HG03135 (cell line): ENCODE measurements at regions not wholly inside any gene's neighbourhood (a gene's known extent, or its start where the extent isn't known, plus 50 kb on each side); places are given as distances from the start of the nearest gene placed in this dataset.

Experiments
- ATAC-seq: cut with Tn5 transposase; IDR thresholded peaks from one replicate; pipeline ENCODE4 v1.9.1; 2021; ENCODE audit warnings: mild to moderate bottlenecking, moderate library complexity; ENCODE audit not compliant: unreplicated experiment

GRCh38 chr10:3433988-3434387 lies 261.4 kb upstream of the PITRM1 start:
- no peak for ATAC-seq

- no peak for ATAC-seq
Measured at GRCh38 chr10:3433131-3433530, 260.5 kb upstream of the PITRM1 start.

GRCh38 chr10:3432081-3432825 lies 259.7 kb upstream of the PITRM1 start:
- ATAC-seq: no peak

- no peak for ATAC-seq
Measured at GRCh38 chr10:3430501-3430900, 257.9 kb upstream of the PITRM1 start.

- no peak for ATAC-seq
Measured at GRCh38 chr10:3429676-3430075, 257.1 kb upstream of the PITRM1 start.

GRCh38 chr10:3428826-3429225 lies 256.2 kb upstream of the PITRM1 start:
- no peak for ATAC-seq

- no peak for ATAC-seq
Measured at GRCh38 chr10:3427950-3428354, 255.4 kb upstream of the PITRM1 start.

- no peak for ATAC-seq
Measured at GRCh38 chr10:3427347-3427746, 254.8 kb upstream of the PITRM1 start.

- ATAC-seq: no peak
Measured at GRCh38 chr10:3426190-3426845, 253.7 kb upstream of the PITRM1 start.

GRCh38 chr10:3425716-3426115 lies 253.1 kb upstream of the PITRM1 start:
- no peak for ATAC-seq

GRCh38 chr10:3425261-3425660 lies 252.7 kb upstream of the PITRM1 start:
- ATAC-seq: no peak

GRCh38 chr10:3424111-3424851 lies 251.7 kb upstream of the PITRM1 start:
- no peak for ATAC-seq

GRCh38 chr10:3423384-3423783 lies 250.8 kb upstream of the PITRM1 start:
- no peak for ATAC-seq

GRCh38 chr10:3422282-3422681 lies 249.7 kb upstream of the PITRM1 start:
- no peak for ATAC-seq

- no peak for ATAC-seq
Measured at GRCh38 chr10:3421537-3422257, 249.1 kb upstream of the PITRM1 start.

GRCh38 chr10:3420527-3421469 lies 248.2 kb upstream of the PITRM1 start:
- ATAC-seq: no peak

- ATAC-seq: no peak
Measured at GRCh38 chr10:3419719-3420495, 247.3 kb upstream of the PITRM1 start.

GRCh38 chr10:3418926-3419325 lies 246.3 kb upstream of the PITRM1 start:
- no peak for ATAC-seq

- ATAC-seq: no peak
Measured at GRCh38 chr10:3418041-3418754, 245.6 kb upstream of the PITRM1 start.
